WERI-Rb-1 (cell line): ENCODE measurements at regions not wholly inside any gene's neighbourhood (a gene's known extent, or its start where the extent isn't known, plus 50 kb on each side); places are given as distances from the start of the nearest gene placed in this dataset.

ENCODE experiments used
- DNase-seq: peaks from one replicate; pipeline ENCODE4 v3.0.0-alpha.2; 2020
- H3K27ac ChIP-seq: fragments of 250-450 bp; sonication (Bioruptor Pico); 2 replicates; pipeline ENCODE4 v1.5.1; 2020; ENCODE audit warnings: mild to moderate bottlenecking, moderate library complexity
- H3K27me3 ChIP-seq: fragments of 250-450 bp; sonication (Bioruptor Pico); 2 replicates; pipeline ENCODE4 v1.5.1; 2021; ENCODE audit warnings: mild to moderate bottlenecking, low read depth, moderate library complexity; ENCODE audit not compliant: insufficient read depth, severe bottlenecking
- H3K36me3 ChIP-seq: fragments of 250-450 bp; sonication (Bioruptor Pico); 2 replicates; pipeline ENCODE4 v1.5.1; 2020; ENCODE audit warnings: mild to moderate bottlenecking, moderate library complexity
- H3K4me3 ChIP-seq: 2 replicates; pipeline ENCODE4 v1.5.1; 2011; ENCODE audit warnings: low read depth, mild to moderate bottlenecking, control low read depth, low read length
- H3K9me3 ChIP-seq: fragments of 250-450 bp; sonication (Bioruptor Pico); 2 replicates; pipeline ENCODE4 v1.5.1; 2021; ENCODE audit warnings: mild to moderate bottlenecking, moderate library complexity; ENCODE audit not compliant: severe bottlenecking
- TF ChIP-seq, protein P1 (sequence below): IDR thresholded peaks from 2 replicates; pipeline ENCODE4 v1.5.1; 2011; ENCODE audit warnings: low read depth, mild to moderate bottlenecking, control low read depth, inconsistent platforms, low read length

DNA sequence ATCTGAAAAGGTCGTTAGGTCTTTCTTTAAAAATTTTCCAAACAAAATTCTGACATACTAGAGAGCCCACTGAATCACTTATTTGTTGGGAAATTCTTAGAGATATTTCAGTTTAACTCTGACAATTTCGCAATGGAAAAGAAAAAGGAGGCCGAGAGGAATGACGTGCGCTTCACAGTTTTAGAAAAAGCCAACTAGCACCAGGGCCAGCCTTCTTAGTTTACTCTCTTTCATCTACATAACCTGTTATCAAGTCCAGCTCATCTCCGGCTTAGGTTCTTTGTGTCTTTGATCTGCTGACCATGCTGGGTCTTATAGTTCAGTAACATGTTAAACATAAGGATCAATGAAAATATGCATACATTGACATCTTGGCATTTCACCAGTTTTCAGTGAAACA lies 201.7 kb upstream of the TAS2R1 start:
- no peak for DNase-seq
- Histone ChIP-seq H3K36me3 (no peaks in the 10 kb centered on the region), H3K9me3 (no peaks in the 10 kb centered on the region), H3K4me3 (no peak overlapping the region), H3K27ac (no peak overlapping the region), H3K27me3 (no peaks in the 10 kb centered on the region)
- TF ChIP-seq, protein P1, sequence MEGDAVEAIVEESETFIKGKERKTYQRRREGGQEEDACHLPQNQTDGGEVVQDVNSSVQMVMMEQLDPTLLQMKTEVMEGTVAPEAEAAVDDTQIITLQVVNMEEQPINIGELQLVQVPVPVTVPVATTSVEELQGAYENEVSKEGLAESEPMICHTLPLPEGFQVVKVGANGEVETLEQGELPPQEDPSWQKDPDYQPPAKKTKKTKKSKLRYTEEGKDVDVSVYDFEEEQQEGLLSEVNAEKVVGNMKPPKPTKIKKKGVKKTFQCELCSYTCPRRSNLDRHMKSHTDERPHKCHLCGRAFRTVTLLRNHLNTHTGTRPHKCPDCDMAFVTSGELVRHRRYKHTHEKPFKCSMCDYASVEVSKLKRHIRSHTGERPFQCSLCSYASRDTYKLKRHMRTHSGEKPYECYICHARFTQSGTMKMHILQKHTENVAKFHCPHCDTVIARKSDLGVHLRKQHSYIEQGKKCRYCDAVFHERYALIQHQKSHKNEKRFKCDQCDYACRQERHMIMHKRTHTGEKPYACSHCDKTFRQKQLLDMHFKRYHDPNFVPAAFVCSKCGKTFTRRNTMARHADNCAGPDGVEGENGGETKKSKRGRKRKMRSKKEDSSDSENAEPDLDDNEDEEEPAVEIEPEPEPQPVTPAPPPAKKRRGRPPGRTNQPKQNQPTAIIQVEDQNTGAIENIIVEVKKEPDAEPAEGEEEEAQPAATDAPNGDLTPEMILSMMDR, result no peak

DNA sequence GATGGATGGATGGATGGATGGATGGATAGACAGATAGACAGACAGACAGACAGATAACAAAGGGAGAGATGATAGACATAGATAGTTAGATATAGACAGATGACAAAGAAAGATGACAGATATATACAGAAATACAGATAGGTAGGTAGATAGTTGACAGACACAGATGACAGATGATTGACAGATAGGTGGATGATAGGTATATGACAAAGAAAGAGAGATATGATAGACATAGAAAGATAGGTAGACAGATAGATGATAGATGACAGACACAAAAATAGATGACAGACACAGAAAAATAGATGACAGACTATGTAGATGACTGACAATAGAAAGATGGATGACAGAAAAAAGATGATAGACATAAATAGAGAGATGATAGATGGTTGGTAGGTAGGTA lies 200.0 kb upstream of the TAS2R1 start:
- no peak overlapping the region for H3K27ac ChIP-seq
- no peak for DNase-seq
- TF ChIP-seq, protein P1, result no peak

DNA sequence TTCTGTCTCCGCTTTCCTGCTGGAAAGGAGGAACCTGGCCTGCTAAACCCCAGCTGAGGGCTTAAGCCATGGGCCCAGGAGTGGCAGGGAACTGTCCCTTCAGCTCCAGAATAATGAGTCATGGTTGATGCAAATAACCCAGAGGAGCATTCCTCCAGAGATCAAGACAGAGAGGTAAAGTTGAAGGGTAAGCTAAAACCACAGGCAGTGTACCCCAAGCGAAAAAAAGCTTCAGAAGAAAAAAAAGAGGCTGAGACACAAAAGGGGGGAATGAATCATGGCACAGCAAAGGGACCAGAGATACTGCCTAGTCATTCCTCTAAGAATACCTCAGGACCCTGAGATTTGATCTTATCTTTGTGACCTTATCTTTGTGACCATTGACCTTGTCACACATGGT lies 199.5 kb upstream of the TAS2R1 start:
- Histone ChIP-seq H3K27ac (no peak overlapping the region), H3K36me3 (no peaks in the 10 kb centered on the region), H3K4me3 (no peak overlapping the region), H3K9me3 (no peaks in the 10 kb centered on the region), H3K27me3 (no peaks in the 10 kb centered on the region)
- no peak for DNase-seq
- TF ChIP-seq, protein P1, result no peak

More for the DNA sequence above, 200.0 kb upstream of the TAS2R1 start:
- no peaks in the 10 kb centered on the region for H3K36me3 ChIP-seq
- no peak overlapping the region for H3K4me3 ChIP-seq
- no peaks in the 10 kb centered on the region for H3K27me3 ChIP-seq
- H3K9me3 ChIP-seq, result no peaks in the 10 kb centered on the region

DNA sequence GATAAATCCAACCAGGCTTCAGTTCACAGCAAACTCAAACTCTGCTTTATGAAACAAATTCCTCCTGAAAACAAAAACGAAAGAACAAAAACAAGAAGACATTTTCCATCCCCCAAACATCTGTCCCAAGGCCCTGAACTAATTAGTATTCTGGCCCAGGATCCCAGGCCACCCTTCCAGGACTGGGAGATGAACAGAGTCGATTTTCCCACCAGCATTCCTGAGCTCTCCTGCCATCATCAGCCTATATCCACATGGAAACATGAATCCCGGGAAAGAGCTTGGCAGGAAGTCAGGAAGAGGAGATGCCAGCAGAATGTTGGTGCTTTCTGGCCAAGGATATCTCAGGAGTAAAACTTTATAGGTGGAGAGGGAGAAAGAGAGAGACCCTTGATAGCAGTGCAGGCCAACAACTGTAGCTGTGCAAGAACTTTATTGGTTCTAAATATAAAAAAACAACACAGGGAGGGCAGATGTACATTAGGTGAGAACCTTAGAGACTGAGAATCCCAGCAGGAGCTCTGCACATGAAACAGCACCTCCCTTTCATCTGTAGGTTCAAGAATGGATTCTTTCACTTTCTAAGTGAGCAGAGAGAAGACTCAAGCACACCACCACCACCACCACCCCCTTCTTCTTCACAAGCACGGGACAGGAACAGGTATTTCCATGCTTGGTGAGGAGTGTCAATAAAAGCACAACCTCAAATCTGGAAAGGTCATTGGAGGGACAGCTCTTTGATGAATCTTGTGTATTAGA lies 190.7 kb upstream of the TAS2R1 start:
- H3K4me3 ChIP-seq, result no peak overlapping the region
- no peak for DNase-seq
- TF ChIP-seq, protein P1, result no peak
- H3K27me3 ChIP-seq, result no peaks in the 10 kb centered on the region
- no peaks in the 10 kb centered on the region for H3K36me3 ChIP-seq
- no peak overlapping the region for H3K27ac ChIP-seq
- H3K9me3 ChIP-seq, result peaks cover 3% of the 10 kb centered on the region

DNA sequence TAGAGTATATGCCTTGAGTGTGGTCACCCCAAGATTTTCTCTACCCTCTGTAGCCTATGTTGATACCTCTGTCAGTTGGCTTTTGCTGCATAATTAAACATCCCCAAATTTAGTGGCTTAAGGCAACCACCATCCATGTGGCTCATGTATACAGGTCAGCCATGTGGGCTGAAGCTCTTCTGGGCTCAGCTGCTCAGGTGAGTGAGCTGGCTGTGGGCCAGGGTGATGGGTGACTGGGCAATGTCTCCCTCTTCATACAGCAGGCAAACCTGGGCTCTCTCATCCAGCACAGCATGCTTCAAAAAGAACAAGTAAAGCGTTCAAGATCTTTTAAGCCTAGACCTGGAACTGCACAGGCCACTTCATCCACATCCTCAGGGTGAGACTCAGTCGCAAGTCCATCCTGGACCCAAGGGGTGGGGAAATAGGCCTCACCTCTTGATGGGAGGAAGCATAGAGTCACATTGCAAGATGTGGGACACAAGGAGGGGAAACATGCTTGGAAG lies 188.2 kb upstream of the TAS2R1 start:
- Histone ChIP-seq H3K9me3 (no peaks in the 10 kb centered on the region), H3K4me3 (no peak overlapping the region), H3K27ac (no peak overlapping the region), H3K36me3 (no peaks in the 10 kb centered on the region), H3K27me3 (no peaks in the 10 kb centered on the region)
- TF ChIP-seq, protein P1, result no peak
- DNase-seq, result no peak

DNA sequence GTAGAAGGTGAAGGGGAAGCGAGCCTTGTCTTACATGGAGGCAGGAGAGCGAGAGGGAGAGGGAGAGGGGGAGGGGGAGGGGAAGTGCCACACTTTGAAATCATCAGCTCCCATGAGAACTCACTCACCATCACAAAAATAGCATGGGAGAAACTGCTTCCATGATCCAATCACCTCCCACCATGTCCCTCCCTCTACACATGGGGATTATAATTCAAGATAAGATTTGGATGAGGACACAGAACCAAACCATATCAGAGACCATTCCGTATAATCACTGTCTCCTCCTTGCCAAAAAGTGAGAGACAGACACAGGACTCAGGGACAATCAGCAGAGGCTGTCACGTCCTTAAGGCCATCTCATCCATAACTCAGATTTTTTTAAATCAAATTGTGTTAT lies 187.7 kb upstream of the TAS2R1 start:
- TF ChIP-seq, protein P1, result no peak

More for the DNA sequence above, 187.7 kb upstream of the TAS2R1 start:
- no peaks in the 10 kb centered on the region for H3K36me3 ChIP-seq
- H3K9me3 ChIP-seq, result no peaks in the 10 kb centered on the region
- H3K27ac ChIP-seq, result no peak overlapping the region
- no peaks in the 10 kb centered on the region for H3K27me3 ChIP-seq
- H3K4me3 ChIP-seq, result no peak overlapping the region
- no peak for DNase-seq
